ENCODE measurements at regions not wholly inside any gene's neighbourhood (a gene's known extent, or its start where the extent isn't known, plus 50 kb on each side); places are given as distances from the start of the nearest gene placed in this dataset.

GRCh38 chr22:49298834-49299750 is 528.6 kb downstream of the BRD1 start:
- CTCF ChIA-PET, result interaction anchor here (1.0 kb wide), 1 partner anchor 253 kb away, joined by 3 read pairs; no protein-coding TSS in a partner anchor
- Histone ChIP-seq H3K9me3 (ENCODE audit: control insufficient read depth, insufficient read depth, low read depth, low read length) (no peaks in the 10 kb centered on the region), H3K36me3 (ENCODE audit: control insufficient read depth in 2 of 2, insufficient read depth in 1 of 2, low read length in 2 of 2) (no peaks in the 10 kb centered on the region), H3K27ac (ENCODE audit: extremely low read depth, low read depth, low read length) (no peak overlapping the region), H3K4me1 (ENCODE audit: control insufficient read depth, insufficient read depth, low read length) (no peaks in the 10 kb centered on the region), H3K4me3 (ENCODE audit: low read depth, low read length) (no peak overlapping the region)
- no peak for TF ChIP-seq ZNF549 (tag by site-specific recombination; IDR thresholded peaks at IDR 0.05)
- no peak for TF ChIP-seq ZNF530 (tag by site-specific recombination; IDR thresholded peaks at IDR 0.05; ENCODE audit: low read depth)
- no peak for TF ChIP-seq ZSCAN16 (tag by site-specific recombination; IDR thresholded peaks at IDR 0.05)
- no peak for TF ChIP-seq ZNF280C (tag by site-specific recombination; IDR thresholded peaks at IDR 0.05)
- TF ChIP-seq ZNF514 (tag by site-specific recombination; IDR thresholded peaks at IDR 0.05), result no peak
- POLR2A ChIA-PET, result interaction anchor here (0.6 kb wide), 1 partner anchor 413 kb away, joined by 6 read pairs; no protein-coding TSS in a partner anchor

GRCh38 chr22:49297871-49298721 is 529.6 kb downstream of the BRD1 start:
- H3K4me3 ChIP-seq (ENCODE audit: low read depth, low read length), result no peak overlapping the region
- CTCF ChIA-PET, result interaction anchor here (2.9 kb wide), 1 partner anchor 251 kb away, joined by 10 read pairs; no protein-coding TSS in a partner anchor
- no peaks in the 10 kb centered on the region for H3K9me3 ChIP-seq (ENCODE audit: control insufficient read depth, insufficient read depth, low read depth, low read length)
- POLR2A ChIA-PET, result no interaction called here
- no peaks in the 10 kb centered on the region for H3K4me1 ChIP-seq (ENCODE audit: control insufficient read depth, insufficient read depth, low read length)
- no peak for TF ChIP-seq ZNF280D (tag by site-specific recombination; IDR thresholded peaks at IDR 0.05)
- peak; percentile 32 for TF ChIP-seq ZFHX2 (tag by site-specific recombination; conservative IDR thresholded peaks at IDR 0.05)
- H3K36me3 ChIP-seq (ENCODE audit: control insufficient read depth in 2 of 2, insufficient read depth in 1 of 2, low read length in 2 of 2), result no peaks in the 10 kb centered on the region
- H3K27ac ChIP-seq (ENCODE audit: extremely low read depth, low read depth, low read length), result no peak overlapping the region

GRCh38 chr22:49297286-49297870 is 530.3 kb downstream of the BRD1 start:
- Histone ChIP-seq H3K36me3 (ENCODE audit: control insufficient read depth in 2 of 2, insufficient read depth in 1 of 2, low read length in 2 of 2) (no peaks in the 10 kb centered on the region), H3K4me3 (ENCODE audit: low read depth, low read length) (no peak overlapping the region), H3K4me1 (ENCODE audit: control insufficient read depth, insufficient read depth, low read length) (no peaks in the 10 kb centered on the region), H3K27ac (ENCODE audit: extremely low read depth, low read depth, low read length) (no peak overlapping the region), H3K9me3 (ENCODE audit: control insufficient read depth, insufficient read depth, low read depth, low read length) (no peaks in the 10 kb centered on the region)
- ChIA-PET POLR2A (no interaction called here), CTCF (interaction anchor here (1.0 to 2.9 kb wide), 3 partner anchors 8 to 251 kb away, joined by 3 to 10 read pairs (median 6); no protein-coding TSS in a partner anchor)
- TF ChIP-seq SETDB1 (IDR thresholded peaks at IDR 0.05; ENCODE audit: insufficient read length, low read length) (no peak), ZNF660 (tag by site-specific recombination; IDR thresholded peaks at IDR 0.05) (no peak), ZNF354C (tag by site-specific recombination; IDR thresholded peaks at IDR 0.05; ENCODE audit: borderline replicate concordance, low read depth) (no peak)
